H9 (cell line): ENCODE measurements at regions not wholly inside any gene's neighbourhood (a gene's known extent, or its start where the extent isn't known, plus 50 kb on each side); places are given as distances from the start of the nearest gene placed in this dataset.

Source experiments
- DNase-seq: peaks from one replicate; pipeline ENCODE4 v3.0.0-alpha.2; 2017
- H2AFZ ChIP-seq: one replicate; pipeline ENCODE4 v1.6.1; 2013; ENCODE audit warnings: mild to moderate bottlenecking, low read length, control low read depth, moderate library complexity
- H2AK5ac ChIP-seq: 2 replicates; pipeline ENCODE4 v1.6.1; 2013; ENCODE audit warnings: low read length, control low read depth, mixed read lengths; ENCODE audit not compliant: insufficient read length
- H2BK120ac ChIP-seq: one replicate; pipeline ENCODE4 v1.6.1; 2013; ENCODE audit warnings: low read depth, mild to moderate bottlenecking, low read length, control low read depth, inconsistent platforms; ENCODE audit not compliant: poor library complexity, severe bottlenecking
- H2BK12ac ChIP-seq: 2 replicates; pipeline ENCODE4 v1.6.1; 2013; ENCODE audit warnings: low read length, control low read depth, mixed read lengths, low read depth; ENCODE audit not compliant: insufficient read length
- H2BK15ac ChIP-seq: 2 replicates; pipeline ENCODE4 v1.6.1; 2013; ENCODE audit warnings: low read depth, low read length, control low read depth
- H2BK20ac ChIP-seq: one replicate; pipeline ENCODE4 v1.6.1; 2013; ENCODE audit warnings: low read depth, mild to moderate bottlenecking, low read length, control low read depth, inconsistent platforms; ENCODE audit not compliant: poor library complexity, severe bottlenecking
- H2BK5ac ChIP-seq: 2 replicates; pipeline ENCODE4 v1.6.1; 2013; ENCODE audit warnings: low read length, control low read depth, mixed read lengths; ENCODE audit not compliant: insufficient read length
- H3K14ac ChIP-seq: 2 replicates; pipeline ENCODE4 v1.6.1; 2013; ENCODE audit warnings: low read length, control low read depth; ENCODE audit not compliant: insufficient read depth
- H3K18ac ChIP-seq: 2 replicates; pipeline ENCODE4 v1.6.1; 2013; ENCODE audit warnings: low read depth, mild to moderate bottlenecking, mixed read lengths, low read length, control low read depth; ENCODE audit not compliant: insufficient read length
- H3K23ac ChIP-seq: 2 replicates; pipeline ENCODE4 v1.6.1; 2013; ENCODE audit warnings: low read length, control low read depth, mixed read lengths, low read depth; ENCODE audit not compliant: insufficient read length
- H3K23me2 ChIP-seq: 2 replicates; pipeline ENCODE4 v1.6.1; 2013; ENCODE audit warnings: low read depth, mild to moderate bottlenecking, mixed read lengths, low read length, control low read depth; ENCODE audit not compliant: insufficient read length, poor library complexity, severe bottlenecking
- H3K27ac ChIP-seq: 2 replicates; pipeline ENCODE4 v1.5.1; 2013; ENCODE audit warnings: low read length, control low read depth, mixed read lengths, low read depth; ENCODE audit not compliant: insufficient read length
- H3K27me3 ChIP-seq: 2 replicates; pipeline ENCODE4 v1.6.1; 2013; ENCODE audit warnings: low read length, control low read depth, inconsistent platforms; ENCODE audit not compliant: insufficient read depth
- H3K4ac ChIP-seq: 2 replicates; pipeline ENCODE4 v1.6.1; 2013; ENCODE audit warnings: low read depth, mild to moderate bottlenecking, control low read depth, inconsistent platforms, low read length, moderate library complexity
- H3K4me1 ChIP-seq: 2 replicates; pipeline ENCODE4 v1.6.1; 2013; ENCODE audit warnings: low read length, control low read depth, inconsistent platforms; ENCODE audit not compliant: insufficient read depth
- H3K4me2 ChIP-seq: 2 replicates; pipeline ENCODE4 v1.6.1; 2013; ENCODE audit warnings: low read length, control low read depth, mixed read lengths; ENCODE audit not compliant: insufficient read length, insufficient read depth
- H3K56ac ChIP-seq: 2 replicates; pipeline ENCODE4 v1.6.1; 2013; ENCODE audit warnings: low read depth, mild to moderate bottlenecking, mixed read lengths, low read length, control low read depth; ENCODE audit not compliant: insufficient read length
- H3K79me1 ChIP-seq: 2 replicates; pipeline ENCODE4 v1.6.1; 2013; ENCODE audit warnings: low read depth, mild to moderate bottlenecking, moderate library complexity, low read length, control low read depth, inconsistent platforms; ENCODE audit not compliant: insufficient read depth, poor library complexity, severe bottlenecking
- H3K79me2 ChIP-seq: 2 replicates; pipeline ENCODE4 v1.6.1; 2013; ENCODE audit warnings: low read length, control low read depth, inconsistent platforms; ENCODE audit not compliant: insufficient read depth
- H3K9ac ChIP-seq: 2 replicates; pipeline ENCODE4 v1.6.1; 2013; ENCODE audit warnings: low read length, control low read depth, mixed read lengths; ENCODE audit not compliant: insufficient read length; ENCODE audit errors: extremely low read depth
- H3K9me3 ChIP-seq: one replicate; pipeline ENCODE4 v1.6.1; 2013; ENCODE audit warnings: low read depth, low read length, inconsistent platforms; ENCODE audit not compliant: control insufficient read depth
- H3T11ph ChIP-seq: one replicate; pipeline ENCODE4 v1.6.1; 2013; ENCODE audit warnings: mild to moderate bottlenecking, low read length, control low read depth, inconsistent platforms
- H4K20me1 ChIP-seq: one replicate; pipeline ENCODE4 v1.6.1; 2013; ENCODE audit not compliant: control insufficient read depth, insufficient read length, insufficient read depth
- H4K5ac ChIP-seq: 2 replicates; pipeline ENCODE4 v1.6.1; 2013; ENCODE audit warnings: low read depth, mild to moderate bottlenecking, mixed read lengths, low read length, control low read depth; ENCODE audit not compliant: insufficient read length
- H4K8ac ChIP-seq: replicated peaks from 2 replicates; pipeline ENCODE4 v1.6.1; 2013; ENCODE audit warnings: low read length, control low read depth, mixed read lengths, low read depth; ENCODE audit not compliant: insufficient read length
- H4K91ac ChIP-seq: 2 replicates; pipeline ENCODE4 v1.6.1; 2013; ENCODE audit warnings: low read depth, mild to moderate bottlenecking, moderate library complexity, mixed read lengths, low read length, control low read depth; ENCODE audit not compliant: insufficient read length
- H3K27ac Mint-ChIP-seq, 3 experiments: 2 replicates in 2 of 3; 3 replicates in 1 of 3; pipeline ENCODE4 v1.8.0; 2020 to 2021; ENCODE audit warnings: mixed read lengths in 3 of 3, mild to moderate bottlenecking in 1 of 3, moderate library complexity in 1 of 3
- H3K27me3 Mint-ChIP-seq: 2 replicates; pipeline ENCODE4 v1.8.0; 2021; ENCODE audit warnings: low read depth, mild to moderate bottlenecking, moderate library complexity, mixed read lengths
- H3K36me3 Mint-ChIP-seq, 3 experiments: 2 replicates in 2 of 3; 3 replicates in 1 of 3; pipeline ENCODE4 v1.8.0; 2020 to 2021; ENCODE audit warnings: low read depth in 3 of 3, mixed read lengths in 3 of 3; ENCODE audit not compliant: insufficient read depth in 1 of 3
- H3K4me1 Mint-ChIP-seq, 2 experiments: 2 replicates each; pipeline ENCODE4 v1.8.0; 2020; ENCODE audit warnings: mixed read lengths in 2 of 2
- H3K4me3 Mint-ChIP-seq, 2 experiments: 2 replicates in 1 of 2; 3 replicates in 1 of 2; pipeline ENCODE4 v1.8.0; 2020 to 2021; ENCODE audit warnings: mild to moderate bottlenecking in 2 of 2, mixed read lengths in 2 of 2, moderate library complexity in 1 of 2
- H3K9me3 Mint-ChIP-seq, 2 experiments: 2 replicates in 1 of 2; 3 replicates in 1 of 2; pipeline ENCODE4 v1.8.0; 2020; ENCODE audit warnings: mild to moderate bottlenecking in 2 of 2, mixed read lengths in 2 of 2, moderate library complexity in 1 of 2
- CTCF ChIP-seq: fragments of 200-600 bp; sonication (generic); conservative IDR thresholded peaks from 3 replicates; pipeline ENCODE4 v1.8.0; 2021; ENCODE audit warnings: antibody characterized with exemption, mild to moderate bottlenecking
- WGBS: extraction: QIAGEN DNeasy Blood & Tissue Kit; methylation state at CpG from one replicate; pipeline ENCODE4 v1.1.7; 2013; ENCODE audit warnings: missing lambda C conversion rate, low lambda C conversion rate, mixed read lengths; ENCODE audit not compliant: insufficient read length; ENCODE audit errors: extremely low coverage; 5-methylcytosine and 5-hydroxymethylcytosine counted together

- no peak overlapping the region for H2AK5ac ChIP-seq
- H3K4ac ChIP-seq, result no peak overlapping the region
- H3T11ph ChIP-seq, result no peak overlapping the region
- no peaks in the 10 kb centered on the region for H3K36me3 Mint-ChIP-seq
- H4K8ac ChIP-seq, result no peak overlapping the region
- H3K18ac ChIP-seq, result no peak overlapping the region
- no peak overlapping the region for H3K56ac ChIP-seq
- peaks cover 26% of the 10 kb centered on the region for H3K27me3 Mint-ChIP-seq
- peaks cover 50 to 59% of the 10 kb centered on the region in 2 experiments for H3K4me1 Mint-ChIP-seq
- peaks cover 1% of the 10 kb centered on the region for H4K20me1 ChIP-seq
- no peak overlapping the region for H4K5ac ChIP-seq
- no peaks in the 10 kb centered on the region for H3K27me3 ChIP-seq
- no peak overlapping the region for H3K27ac ChIP-seq
- no peak for TF ChIP-seq CTCF
- no peak overlapping the region for H3K23ac ChIP-seq
- H4K91ac ChIP-seq, result no peak overlapping the region
- no peaks in the 10 kb centered on the region; a peak in 1 of 5 replicates for H3K9me3 Mint-ChIP-seq
- H2AFZ ChIP-seq, result no peak overlapping the region
- no peaks in the 10 kb centered on the region for H3K79me1 ChIP-seq
- no peak overlapping the region for H2BK120ac ChIP-seq
- no peaks in the 10 kb centered on the region for H3K79me2 ChIP-seq
- H3K9ac ChIP-seq, result no peak overlapping the region
- H3K4me3 Mint-ChIP-seq, result no peak overlapping the region
- peaks cover 5% of the 10 kb centered on the region; the same call in 1 of the 2 replicates for H3K4me1 ChIP-seq
- H3K4me2 ChIP-seq, result no peak overlapping the region
- H2BK15ac ChIP-seq, result no peak overlapping the region
- no peak overlapping the region for H2BK5ac ChIP-seq
- no peak overlapping the region for H3K14ac ChIP-seq
- H2BK12ac ChIP-seq, result no peak overlapping the region
- H3K23me2 ChIP-seq, result no peaks in the 10 kb centered on the region
- no peak overlapping the region for H2BK20ac ChIP-seq
- WGBS, result no CpG with 5 or more reads among the region's 3 CpGs
- H3K27ac Mint-ChIP-seq, result no peak overlapping the region
- DNase-seq, result no peak
- no peaks in the 10 kb centered on the region for H3K9me3 ChIP-seq
Measured at GRCh38 chr15:93185796-93186195, 96.8 kb upstream of the RGMA start.
